ENCODE measurements at regions not wholly inside any gene's neighbourhood (a gene's known extent, or its start where the extent isn't known, plus 50 kb on each side); places are given as distances from the start of the nearest gene placed in this dataset.

DNA sequence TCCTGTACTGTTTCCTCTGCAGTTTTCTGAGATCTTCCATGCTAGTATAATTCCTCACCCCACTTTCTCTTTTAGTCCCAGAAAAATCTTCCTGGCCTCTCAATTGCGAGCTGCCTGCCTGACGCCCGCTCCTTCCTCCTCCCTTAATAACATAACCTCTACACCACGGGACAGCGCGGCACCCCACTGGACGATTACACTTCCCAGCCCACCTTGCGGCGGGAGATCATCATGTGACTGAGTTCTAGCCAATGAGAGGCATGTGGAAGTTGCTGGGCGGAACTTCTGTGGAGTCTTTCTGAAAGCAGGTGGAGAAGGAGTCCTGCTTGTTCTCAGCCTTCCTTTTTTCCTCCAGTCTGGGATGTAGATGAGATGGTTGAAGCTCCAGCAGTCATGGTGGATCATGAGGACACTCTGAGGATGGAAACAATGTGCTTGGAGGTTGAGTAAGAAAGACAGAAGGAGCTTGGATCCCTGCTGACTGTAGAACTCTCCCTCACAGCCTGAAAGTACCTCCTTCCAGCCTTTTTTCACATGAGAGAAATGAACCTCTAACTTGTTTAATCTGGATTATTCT lies 133.6 kb upstream of the VRK1 start:
- FAIRE-seq (no peak), DNase-seq (ENCODE audit: low read depth, low spot score) (no peak)
- ChIA-PET CTCF (no interaction called here), POLR2A (no interaction called here)
- dilution Hi-C loops (cut with MboI; ENCODE audit: extremely low pct_ligation_motif_present, low sequenced_read_pairs) (no loop called here), intact Hi-C loops (cut with micrococcal nuclease) (no loop called here)
- no peaks in the 10 kb centered on the region for H3K79me2 ChIP-seq (ENCODE audit: control insufficient read depth, insufficient read depth, low read length)
- no TSS peak for BruUV-seq (replicated peaks)
- H4K20me1 ChIP-seq (replicated peaks; ENCODE audit: control insufficient read depth, extremely low read depth, insufficient read depth, low read length), result no peaks in the 10 kb centered on the region
- H3K4me2 ChIP-seq (ENCODE audit: insufficient read depth, low read length), result no peak overlapping the region
- TF ChIP-seq JUN (IDR thresholded peaks at IDR 0.05; ENCODE audit: borderline replicate concordance, insufficient read depth, insufficient read length, low read depth), result no peak
- TF ChIP-seq GATA2 (IDR thresholded peaks at IDR 0.05; ENCODE audit: insufficient read depth, insufficient read length, low read depth, low read length), result no peak
- no peak for TF ChIP-seq POLR2A (IDR thresholded peaks at IDR 0.05; ENCODE audit: low read depth, low read length)
- no peak for TF ChIP-seq MYC (IDR thresholded peaks at IDR 0.05; ENCODE audit: low read depth, low read length)
- TF ChIP-seq, protein P1, sequence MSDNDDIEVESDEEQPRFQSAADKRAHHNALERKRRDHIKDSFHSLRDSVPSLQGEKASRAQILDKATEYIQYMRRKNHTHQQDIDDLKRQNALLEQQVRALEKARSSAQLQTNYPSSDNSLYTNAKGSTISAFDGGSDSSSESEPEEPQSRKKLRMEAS (IDR thresholded peaks at IDR 0.05; ENCODE audit: insufficient read depth, insufficient read length), result no peak
- TF ChIP-seq EZH2 (IDR thresholded peaks at IDR 0.05; ENCODE audit: borderline replicate concordance, low read depth, low read length, severe bottlenecking), result no peak
- TF ChIP-seq POLR2AphosphoS5 (IDR thresholded peaks at IDR 0.05; ENCODE audit: insufficient read depth, low read depth, low read length), result no peak
- TF ChIP-seq, protein P2, sequence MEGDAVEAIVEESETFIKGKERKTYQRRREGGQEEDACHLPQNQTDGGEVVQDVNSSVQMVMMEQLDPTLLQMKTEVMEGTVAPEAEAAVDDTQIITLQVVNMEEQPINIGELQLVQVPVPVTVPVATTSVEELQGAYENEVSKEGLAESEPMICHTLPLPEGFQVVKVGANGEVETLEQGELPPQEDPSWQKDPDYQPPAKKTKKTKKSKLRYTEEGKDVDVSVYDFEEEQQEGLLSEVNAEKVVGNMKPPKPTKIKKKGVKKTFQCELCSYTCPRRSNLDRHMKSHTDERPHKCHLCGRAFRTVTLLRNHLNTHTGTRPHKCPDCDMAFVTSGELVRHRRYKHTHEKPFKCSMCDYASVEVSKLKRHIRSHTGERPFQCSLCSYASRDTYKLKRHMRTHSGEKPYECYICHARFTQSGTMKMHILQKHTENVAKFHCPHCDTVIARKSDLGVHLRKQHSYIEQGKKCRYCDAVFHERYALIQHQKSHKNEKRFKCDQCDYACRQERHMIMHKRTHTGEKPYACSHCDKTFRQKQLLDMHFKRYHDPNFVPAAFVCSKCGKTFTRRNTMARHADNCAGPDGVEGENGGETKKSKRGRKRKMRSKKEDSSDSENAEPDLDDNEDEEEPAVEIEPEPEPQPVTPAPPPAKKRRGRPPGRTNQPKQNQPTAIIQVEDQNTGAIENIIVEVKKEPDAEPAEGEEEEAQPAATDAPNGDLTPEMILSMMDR (IDR thresholded peaks at IDR 0.05; ENCODE audit: extremely low read depth in 1 of 2, insufficient read depth in 1 of 2, low read depth in 1 of 2, low read length in 2 of 2), result no peak
- no peak for TF ChIP-seq FOS (IDR thresholded peaks at IDR 0.05; ENCODE audit: borderline replicate concordance, insufficient read depth, low read length)
- no peak overlapping the region for H3K27ac ChIP-seq (ENCODE audit: insufficient read depth, low read depth, low read length)
- H3K9ac ChIP-seq (replicated peaks; ENCODE audit: extremely low read depth, insufficient read depth, low read length), result no peak overlapping the region
- no peaks in the 10 kb centered on the region for H3K9me1 ChIP-seq (replicated peaks; ENCODE audit: control insufficient read depth, extremely low read depth, insufficient read depth, low read length)
- no peaks in the 10 kb centered on the region for H3K36me3 ChIP-seq (ENCODE audit: control insufficient read depth in 2 of 2, extremely low read depth in 1 of 2, insufficient read depth in 2 of 2, low read length in 2 of 2)
- no peak overlapping the region for H2AFZ ChIP-seq (ENCODE audit: low read depth, low read length)
- H3K9me3 ChIP-seq (replicated peaks; ENCODE audit: control insufficient read depth, insufficient read depth, low read length), result no peaks in the 10 kb centered on the region
- no peaks in the 10 kb centered on the region for H3K27me3 ChIP-seq (ENCODE audit: control insufficient read depth in 2 of 2, insufficient read depth in 2 of 2, low read length in 2 of 2)
- no peak overlapping the region for H3K4me3 ChIP-seq (replicated peaks in 1 of 3; ENCODE audit: insufficient read depth in 1 of 3, low read depth in 1 of 3, low read length in 3 of 3)
- no peaks in the 10 kb centered on the region for H3K4me1 ChIP-seq (ENCODE audit: control insufficient read depth, extremely low read depth, insufficient read depth, low read length)

Measured in endothelial cell of umbilical vein (primary cell).